Right lobe of liver (tissue), 6 donors: ENCODE measurements at regions not wholly inside any gene's neighbourhood (a gene's known extent, or its start where the extent isn't known, plus 50 kb on each side); places are given as distances from the start of the nearest gene placed in this dataset.

Experiments
- ATAC-seq, 4 donors: fragments of 200-7000 bp; cut with Tn5 transposase; one replicate each; pipeline ENCODE4 v1.9.1; 2020; ENCODE audit warnings: mild to moderate bottlenecking in 4 of 4, moderate library complexity in 4 of 4
- DNase-seq, 3 donors: peaks; one replicate each; pipeline ENCODE4 v3.0.0-alpha.2; 2020
- H3K27ac ChIP-seq, 3 donors: fragments of 200-600 bp; one replicate each; pipeline ENCODE4 v1.8.0; 2022
- H3K27me3 ChIP-seq, 2 donors: fragments of 200-600 bp; one replicate each; pipeline ENCODE4 v1.8.0; 2022
- H3K36me3 ChIP-seq, 4 donors: fragments of 200-600 bp; sonication (generic) in 1 of 4; one replicate each; pipeline versions ENCODE4 v1.5.1 to v1.8.0; 2017 to 2022; ENCODE audit warnings: control low read depth in 1 of 4
- H3K4me1 ChIP-seq, 4 donors: fragments of 200-600 bp; sonication (generic) in 1 of 4; one replicate each; pipeline versions ENCODE4 v1.5.1 to v1.8.0; 2017 to 2022; ENCODE audit warnings: control low read depth in 1 of 4
- H3K4me3 ChIP-seq, 3 donors: fragments of 200-600 bp; one replicate each; pipeline ENCODE4 v1.8.0; 2022
- H3K9me3 ChIP-seq, 4 donors: fragments of 200-600 bp; sonication (generic) in 1 of 4; one replicate each; pipeline versions ENCODE4 v1.5.1 to v1.8.0; 2017 to 2022; ENCODE audit warnings: control low read depth in 1 of 4
- POLR2A ChIP-seq: fragments of 450-650 bp; IDR thresholded peaks from one replicate; pipeline ENCODE4 v1.6.1; 2017; ENCODE audit warnings: antibody characterized with exemption, mild to moderate bottlenecking
- WGBS: methylation state at CpG from one replicate; pipeline ENCODE4 v1.1.6; 2018; ENCODE audit warnings: low coverage, low lambda C conversion rate; ENCODE audit not compliant: insufficient coverage; ENCODE audit errors: missing lambda C conversion rate; 5-methylcytosine and 5-hydroxymethylcytosine counted together
- intact Hi-C, 2 donors: fragments of 100-400 bp; cut with DNase I; formaldehyde crosslinking; loops; one replicate each; pipeline versions ENCODE4 v1.11.2 to v1.14.1; 2022
- TF ChIP-seq, protein P1 (sequence below), 4 donors: fragments of 200-600 bp in 3 of 4; fragments of 450-650 bp in 1 of 4; IDR thresholded peaks; one replicate each; pipeline versions ENCODE4 v1.5.1 to v1.8.0; 2016 to 2022; ENCODE audit warnings: antibody characterized with exemption in 4 of 4, mild to moderate bottlenecking in 2 of 4
- donor health status: DM: no; HTN: yes; CAD: no.
- donor health status: DM: no; HTN: no; CAD: no.
- donor health status: DM: no; HTN: no; CAD: no.
- donor health status: DM: no; HTN: yes; CAD: no.
- donor health status: DM: no; HTN: yes; CAD: no.

DNA sequence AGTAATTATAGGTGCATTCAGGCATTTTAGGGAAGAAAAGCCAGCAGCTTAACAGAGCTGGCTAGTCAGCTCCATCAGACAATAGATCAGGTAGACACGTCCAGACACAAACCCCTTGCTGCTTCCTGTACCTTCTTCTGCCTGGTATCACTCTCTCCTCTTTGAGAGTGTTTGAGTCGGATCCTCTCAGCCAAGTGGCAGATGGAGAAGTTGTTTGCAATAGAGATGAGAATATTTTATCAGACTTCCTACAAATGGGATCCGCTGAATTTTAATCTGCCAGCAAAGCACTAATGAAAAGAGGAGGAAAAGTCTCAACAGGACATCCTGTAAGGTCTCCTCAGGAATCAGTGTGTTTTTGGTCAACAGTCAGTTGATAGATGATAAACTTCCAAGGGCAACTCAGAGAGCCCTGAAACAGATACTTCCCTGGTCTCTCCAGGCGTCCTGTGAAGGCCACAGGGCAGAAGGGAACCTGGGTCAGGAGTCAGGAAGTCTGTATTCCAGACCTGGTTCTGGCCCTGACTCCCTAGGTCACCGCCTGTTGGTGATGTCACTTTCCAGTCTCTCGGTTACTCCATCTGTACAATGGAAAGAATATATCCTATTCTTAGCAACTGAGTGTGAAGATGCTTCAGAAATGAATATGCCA is 62.1 kb upstream of the PROX1 start:
- Histone ChIP-seq H3K4me3 (no peak overlapping the region), H3K27me3 (no peaks in the 10 kb centered on the region), H3K36me3 (no peaks in the 10 kb centered on the region), H3K27ac (no peak overlapping the region), H3K9me3 (no peaks in the 10 kb centered on the region), H3K4me1 (peaks cover 0 to 15% (median 0%) of the 10 kb centered on the region in 4 donors)
- intact Hi-C loops = no loop called here
- no peak for TF ChIP-seq POLR2A
- TF ChIP-seq, protein P1, sequence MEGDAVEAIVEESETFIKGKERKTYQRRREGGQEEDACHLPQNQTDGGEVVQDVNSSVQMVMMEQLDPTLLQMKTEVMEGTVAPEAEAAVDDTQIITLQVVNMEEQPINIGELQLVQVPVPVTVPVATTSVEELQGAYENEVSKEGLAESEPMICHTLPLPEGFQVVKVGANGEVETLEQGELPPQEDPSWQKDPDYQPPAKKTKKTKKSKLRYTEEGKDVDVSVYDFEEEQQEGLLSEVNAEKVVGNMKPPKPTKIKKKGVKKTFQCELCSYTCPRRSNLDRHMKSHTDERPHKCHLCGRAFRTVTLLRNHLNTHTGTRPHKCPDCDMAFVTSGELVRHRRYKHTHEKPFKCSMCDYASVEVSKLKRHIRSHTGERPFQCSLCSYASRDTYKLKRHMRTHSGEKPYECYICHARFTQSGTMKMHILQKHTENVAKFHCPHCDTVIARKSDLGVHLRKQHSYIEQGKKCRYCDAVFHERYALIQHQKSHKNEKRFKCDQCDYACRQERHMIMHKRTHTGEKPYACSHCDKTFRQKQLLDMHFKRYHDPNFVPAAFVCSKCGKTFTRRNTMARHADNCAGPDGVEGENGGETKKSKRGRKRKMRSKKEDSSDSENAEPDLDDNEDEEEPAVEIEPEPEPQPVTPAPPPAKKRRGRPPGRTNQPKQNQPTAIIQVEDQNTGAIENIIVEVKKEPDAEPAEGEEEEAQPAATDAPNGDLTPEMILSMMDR (IDR thresholded peaks at IDR 0.05) = no peak
- ATAC-seq (peak; percentile 32 to 88 (median 54)), DNase-seq (no peak)
- WGBS = 74% methylated on average over 5 of the region's 6 CpGs

DNA sequence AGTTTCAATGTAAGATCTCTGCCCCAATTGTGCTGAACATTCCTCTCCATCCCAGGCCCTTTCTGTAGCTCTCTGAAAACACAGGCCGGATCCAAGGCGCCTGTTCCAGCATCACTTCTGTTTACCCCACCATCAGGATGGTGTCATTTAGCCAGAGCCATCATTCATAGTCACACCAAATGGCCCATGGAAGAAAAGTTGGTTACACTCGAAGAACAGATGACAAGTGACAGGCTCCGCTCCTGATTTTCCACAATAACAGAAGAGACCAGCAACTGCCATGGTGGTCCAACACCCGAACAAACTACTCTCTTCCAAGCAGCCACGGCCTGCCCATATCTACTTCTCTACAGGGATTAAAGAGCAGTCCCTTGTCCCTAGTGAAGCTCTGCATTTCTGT is 59.9 kb upstream of the PROX1 start:
- no peaks in the 10 kb centered on the region for H3K36me3 ChIP-seq
- DNase-seq = no peak

DNA sequence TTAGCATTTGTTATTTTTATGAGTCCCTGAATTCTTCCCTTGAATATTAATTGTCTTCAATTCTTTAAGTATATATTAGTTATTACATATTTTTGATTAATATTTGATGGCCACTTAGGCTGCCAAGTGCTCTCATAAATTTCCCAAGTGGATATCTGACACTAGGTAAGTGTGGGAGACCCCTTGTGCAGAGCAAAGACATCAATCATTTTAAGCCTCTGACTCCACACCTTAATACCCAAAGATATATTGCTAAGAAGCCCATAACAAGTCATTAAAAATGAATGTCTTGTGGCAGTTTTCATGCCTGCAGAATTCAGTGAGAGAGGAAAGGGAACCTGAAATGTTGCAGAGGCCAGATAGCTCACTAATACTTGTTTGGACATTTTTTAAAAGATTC is 58.4 kb upstream of the PROX1 start:
- Histone ChIP-seq H3K27ac (no peak overlapping the region), H3K4me3 (no peak overlapping the region), H3K36me3 (no peaks in the 10 kb centered on the region), H3K27me3 (no peaks in the 10 kb centered on the region), H3K4me1 (peaks cover 0 to 20% (median 8%) of the 10 kb centered on the region in 4 donors), H3K9me3 (no peaks in the 10 kb centered on the region)
- TF ChIP-seq POLR2A = no peak
- TF ChIP-seq, protein P1 (IDR thresholded peaks at IDR 0.05) = no peak
- DNase-seq (no peak), ATAC-seq (no peak)
- intact Hi-C loops = no loop called here

More for the DNA sequence above, 59.9 kb upstream of the PROX1 start:
- 87% methylated on average over 4 of the region's 6 CpGs for WGBS
- no peak for ATAC-seq
- no peak overlapping the region for H3K4me3 ChIP-seq
- H3K27ac ChIP-seq = no peak overlapping the region
- H3K9me3 ChIP-seq = no peaks in the 10 kb centered on the region
- peaks cover 0 to 11% (median 5%) of the 10 kb centered on the region in 4 donors for H3K4me1 ChIP-seq
- no peaks in the 10 kb centered on the region for H3K27me3 ChIP-seq
- TF ChIP-seq, protein P1 (IDR thresholded peaks at IDR 0.05) = no peak
- TF ChIP-seq POLR2A = no peak
- intact Hi-C loops = no loop called here

DNA sequence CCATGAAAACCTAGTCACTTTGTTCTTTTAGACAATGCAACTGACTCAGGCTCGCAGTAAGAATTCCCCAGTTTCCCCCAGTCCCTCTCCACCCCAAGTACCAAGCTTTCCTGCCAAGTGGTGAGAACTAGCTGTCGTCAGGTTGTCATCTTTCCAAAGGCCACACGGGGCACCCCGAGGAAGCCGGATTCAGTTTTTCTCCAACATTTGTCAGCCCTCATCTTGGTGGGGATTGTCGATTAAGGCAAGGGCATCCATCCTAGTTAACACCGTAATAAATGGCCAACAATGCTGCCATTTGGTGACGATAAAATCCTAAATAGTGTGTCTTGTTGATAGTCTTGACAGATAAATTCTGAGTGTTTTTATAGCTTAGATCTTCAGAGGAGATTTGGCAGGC is 55.9 kb upstream of the PROX1 start:
- Histone ChIP-seq H3K9me3 (no peaks in the 10 kb centered on the region), H3K27me3 (no peaks in the 10 kb centered on the region), H3K36me3 (no peaks in the 10 kb centered on the region), H3K4me1 (peaks cover 0 to 28% (median 9%) of the 10 kb centered on the region in 4 donors), H3K27ac (peak overlapping the region in 1 of 3 donors; percentile 1), H3K4me3 (no peak overlapping the region)
- peak in 3 of 4 donors; percentile 29 to 39 (median 33) for ATAC-seq
- WGBS = 44% methylated on average over 8 of the region's 8 CpGs
- no peak for DNase-seq
- TF ChIP-seq, protein P1 (IDR thresholded peaks at IDR 0.05) = peak in 3 of 4 donors; percentile 6 to 13 (median 6)
- TF ChIP-seq POLR2A = no peak
- intact Hi-C loops = no loop called here
